Gastroesophageal sphincter (tissue), 3 donors: ENCODE measurements at regions not wholly inside any gene's neighbourhood (a gene's known extent, or its start where the extent isn't known, plus 50 kb on each side); places are given as distances from the start of the nearest gene placed in this dataset.

Experiments used
- CTCF ChIP-seq, 4 experiments: fragments of 200-600 bp in 2 of 4; fragments of 450-650 bp in 2 of 4; sonication (generic) in 1 of 4; IDR thresholded peaks; one replicate each; pipeline ENCODE4 v1.5.1; 2017 to 2019; ENCODE audit warnings: antibody characterized with exemption in 4 of 4, mild to moderate bottlenecking in 2 of 4, moderate library complexity in 2 of 4
- EP300 ChIP-seq: sonication (generic); formaldehyde crosslinking; IDR thresholded peaks from one replicate; pipeline ENCODE4 v1.6.1; 2017; ENCODE audit warnings: antibody characterized with exemption, mild to moderate bottlenecking
- POLR2A ChIP-seq, 2 donors: fragments of 450-650 bp; IDR thresholded peaks; one replicate each; pipeline ENCODE4 v1.6.1; 2017; ENCODE audit warnings: antibody characterized with exemption in 2 of 2, mild to moderate bottlenecking in 2 of 2, moderate library complexity in 1 of 2
- POLR2AphosphoS5 ChIP-seq: sonication (generic); formaldehyde crosslinking; IDR thresholded peaks from one replicate; pipeline ENCODE4 v1.6.1; 2017; ENCODE audit warnings: antibody characterized with exemption

GRCh38 chr9:2247340-2247739 is 232.2 kb downstream of the SMARCA2 start:
- TF ChIP-seq POLR2AphosphoS5 (no peak), CTCF (IDR thresholded peaks at IDR 0.05) (no peak), POLR2A (IDR thresholded peaks at IDR 0.05) (no peak), EP300 (no peak)
